ENCODE measurements at regions not wholly inside any gene's neighbourhood (a gene's known extent, or its start where the extent isn't known, plus 50 kb on each side); places are given as distances from the start of the nearest gene placed in this dataset.

DNA sequence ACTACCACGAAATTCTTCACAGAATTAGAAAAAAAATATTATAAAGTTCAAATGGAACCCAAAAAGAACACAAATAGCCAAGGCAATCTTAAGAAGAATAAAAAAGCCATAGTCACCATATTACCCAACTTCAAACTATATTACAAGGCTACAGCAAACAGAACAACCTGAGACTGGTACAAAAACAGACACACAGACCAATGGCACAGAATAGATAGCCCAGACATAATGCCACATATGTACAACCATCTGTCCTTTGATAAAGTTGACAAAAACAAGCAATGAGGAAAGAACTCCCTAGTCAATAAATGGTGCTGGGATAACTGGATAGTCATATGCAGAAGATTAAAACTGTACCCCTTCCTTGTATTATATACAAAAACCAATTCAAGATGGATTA is 808.5 kb upstream of the ZWINT start:
- TF ChIP-seq, protein P1, sequence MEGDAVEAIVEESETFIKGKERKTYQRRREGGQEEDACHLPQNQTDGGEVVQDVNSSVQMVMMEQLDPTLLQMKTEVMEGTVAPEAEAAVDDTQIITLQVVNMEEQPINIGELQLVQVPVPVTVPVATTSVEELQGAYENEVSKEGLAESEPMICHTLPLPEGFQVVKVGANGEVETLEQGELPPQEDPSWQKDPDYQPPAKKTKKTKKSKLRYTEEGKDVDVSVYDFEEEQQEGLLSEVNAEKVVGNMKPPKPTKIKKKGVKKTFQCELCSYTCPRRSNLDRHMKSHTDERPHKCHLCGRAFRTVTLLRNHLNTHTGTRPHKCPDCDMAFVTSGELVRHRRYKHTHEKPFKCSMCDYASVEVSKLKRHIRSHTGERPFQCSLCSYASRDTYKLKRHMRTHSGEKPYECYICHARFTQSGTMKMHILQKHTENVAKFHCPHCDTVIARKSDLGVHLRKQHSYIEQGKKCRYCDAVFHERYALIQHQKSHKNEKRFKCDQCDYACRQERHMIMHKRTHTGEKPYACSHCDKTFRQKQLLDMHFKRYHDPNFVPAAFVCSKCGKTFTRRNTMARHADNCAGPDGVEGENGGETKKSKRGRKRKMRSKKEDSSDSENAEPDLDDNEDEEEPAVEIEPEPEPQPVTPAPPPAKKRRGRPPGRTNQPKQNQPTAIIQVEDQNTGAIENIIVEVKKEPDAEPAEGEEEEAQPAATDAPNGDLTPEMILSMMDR (IDR thresholded peaks at IDR 0.05): no peak
- no peak for TF ChIP-seq POLR2A (IDR thresholded peaks at IDR 0.05)
